ENCODE measurements at regions not wholly inside any gene's neighbourhood (a gene's known extent, or its start where the extent isn't known, plus 50 kb on each side); places are given as distances from the start of the nearest gene placed in this dataset.

DNA sequence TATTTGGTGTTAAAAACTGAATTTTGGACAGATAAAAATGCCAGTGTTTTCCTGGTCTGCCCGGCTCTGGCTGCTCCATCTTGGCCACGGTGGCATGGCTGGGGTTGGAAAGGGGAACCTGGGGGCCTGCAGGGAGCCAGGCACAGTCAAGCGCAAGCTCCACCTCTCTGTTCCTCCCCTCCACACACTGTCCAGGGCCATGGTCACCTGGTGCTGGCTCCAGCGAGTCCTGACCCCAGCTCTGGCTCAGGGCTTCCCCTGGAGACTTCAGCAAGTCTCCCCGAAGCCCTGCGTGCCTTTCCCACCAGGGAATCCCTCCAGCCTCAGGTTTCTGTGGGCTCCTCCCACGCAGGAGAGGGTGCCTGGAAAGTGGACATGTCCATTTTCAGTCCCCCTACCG lies 298.5 kb downstream of the QKI start:
- Histone ChIP-seq H3K4me1 (ENCODE audit: control insufficient read depth, insufficient read depth, low read length, poor library complexity, severe bottlenecking) (peaks cover 4% of the 10 kb centered on the region), H3K36me3 (ENCODE audit: control insufficient read depth, insufficient read depth, low read length) (no peaks in the 10 kb centered on the region), H3K27ac (ENCODE audit: low read depth, low read length, severe bottlenecking) (no peak overlapping the region), H3K9me3 (ENCODE audit: control insufficient read depth, low read length) (no peaks in the 10 kb centered on the region), H3K4me3 (ENCODE audit: extremely low read depth, insufficient read depth, low read length, poor library complexity, severe bottlenecking) (no peak overlapping the region)
- 86 to 93% methylated on average over 4 to 5 of the region's 8 CpGs for WGBS, 2 experiments (ENCODE audit: insufficient coverage in 2 of 2)

GRCh38 chr6:163712566-163712961 lies 298.0 kb downstream of the QKI start:
- Histone ChIP-seq H3K4me3 (ENCODE audit: extremely low read depth, insufficient read depth, low read length, poor library complexity, severe bottlenecking) (no peak overlapping the region), H3K4me1 (ENCODE audit: control insufficient read depth, insufficient read depth, low read length, poor library complexity, severe bottlenecking) (peaks cover 4% of the 10 kb centered on the region), H3K9me3 (ENCODE audit: control insufficient read depth, low read length) (no peaks in the 10 kb centered on the region), H3K36me3 (ENCODE audit: control insufficient read depth, insufficient read depth, low read length) (no peaks in the 10 kb centered on the region), H3K27ac (ENCODE audit: low read depth, low read length, severe bottlenecking) (no peak overlapping the region)
- 87 to 95% methylated on average over 7 of the region's 8 CpGs for WGBS, 2 experiments (ENCODE audit: insufficient coverage in 2 of 2)

GRCh38 chr6:163711615-163712565 lies 297.4 kb downstream of the QKI start:
- WGBS, 2 experiments (ENCODE audit: insufficient coverage in 2 of 2) = 91 to 94% methylated on average over 19 to 21 of the region's 24 CpGs

DNA sequence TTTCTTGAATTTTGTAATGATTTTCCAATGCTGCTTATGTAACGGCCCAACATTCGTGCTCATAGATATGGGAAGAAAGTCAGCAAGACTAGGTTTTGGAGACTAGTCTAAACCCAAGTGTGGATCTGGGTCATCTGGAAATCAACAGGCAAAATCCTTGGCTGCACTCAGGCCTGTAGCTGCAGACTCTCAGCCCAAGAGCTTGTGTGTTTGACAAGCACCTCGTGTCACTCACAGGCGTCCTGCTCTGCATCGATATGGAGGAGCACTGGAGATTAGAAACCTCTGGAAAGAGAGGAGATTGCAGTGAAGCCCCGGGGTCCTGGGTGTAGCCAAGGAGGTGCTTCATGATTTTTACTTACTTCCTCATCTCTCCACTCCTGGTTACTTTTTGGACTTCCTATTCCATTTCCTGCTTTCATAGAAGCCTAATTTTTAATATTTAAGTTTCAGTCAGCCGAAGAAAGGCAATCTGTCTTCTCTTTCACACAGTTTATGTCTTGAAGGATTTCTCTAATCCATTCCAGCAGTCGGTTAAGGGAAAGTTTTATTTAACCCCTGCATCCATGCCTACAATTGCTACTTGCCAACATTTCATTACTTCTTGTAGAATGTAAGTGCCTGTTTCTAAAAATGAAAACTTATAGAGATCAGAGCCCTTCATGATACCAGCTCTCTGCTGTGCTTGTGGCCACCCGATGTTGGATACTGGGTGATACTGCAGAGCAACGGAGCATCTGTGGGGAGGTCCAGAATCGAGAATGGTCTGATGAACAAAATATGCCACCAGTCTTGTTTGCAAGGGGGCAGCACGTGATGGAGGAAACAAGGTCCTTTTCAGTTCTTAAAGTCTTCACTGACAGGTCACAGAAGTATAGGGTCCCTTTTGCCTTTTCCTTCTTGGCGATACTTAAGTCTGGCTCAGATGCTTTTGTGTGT lies 296.3 kb downstream of the QKI start:
- H3K36me3 ChIP-seq (ENCODE audit: control insufficient read depth, insufficient read depth, low read length) = no peaks in the 10 kb centered on the region
- H3K27ac ChIP-seq (ENCODE audit: low read depth, low read length, severe bottlenecking) = no peak overlapping the region
- WGBS, 2 experiments (ENCODE audit: insufficient coverage in 2 of 2) = 89 to 94% methylated on average over 6 to 7 of the region's 13 CpGs
- H3K9me3 ChIP-seq (ENCODE audit: control insufficient read depth, low read length) = no peaks in the 10 kb centered on the region
- H3K4me1 ChIP-seq (ENCODE audit: control insufficient read depth, insufficient read depth, low read length, poor library complexity, severe bottlenecking) = no peaks in the 10 kb centered on the region
- H3K4me3 ChIP-seq (ENCODE audit: extremely low read depth, insufficient read depth, low read length, poor library complexity, severe bottlenecking) = no peak overlapping the region

More at GRCh38 chr6:163711615-163712565, 297.4 kb downstream of the QKI start:
- Histone ChIP-seq H3K4me1 (ENCODE audit: control insufficient read depth, insufficient read depth, low read length, poor library complexity, severe bottlenecking) (no peaks in the 10 kb centered on the region), H3K9me3 (ENCODE audit: control insufficient read depth, low read length) (no peaks in the 10 kb centered on the region), H3K4me3 (ENCODE audit: extremely low read depth, insufficient read depth, low read length, poor library complexity, severe bottlenecking) (no peak overlapping the region), H3K36me3 (ENCODE audit: control insufficient read depth, insufficient read depth, low read length) (no peaks in the 10 kb centered on the region), H3K27ac (ENCODE audit: low read depth, low read length, severe bottlenecking) (no peak overlapping the region)

- no peaks in the 10 kb centered on the region for H3K4me1 ChIP-seq (ENCODE audit: control insufficient read depth, insufficient read depth, low read length, poor library complexity, severe bottlenecking)
- H3K9me3 ChIP-seq (ENCODE audit: control insufficient read depth, low read length) = no peaks in the 10 kb centered on the region
- WGBS, 2 experiments (ENCODE audit: insufficient coverage in 2 of 2) = 95 to 100% methylated on average over 2 of the region's 3 CpGs
- no peaks in the 10 kb centered on the region for H3K36me3 ChIP-seq (ENCODE audit: control insufficient read depth, insufficient read depth, low read length)
- no peak overlapping the region for H3K27ac ChIP-seq (ENCODE audit: low read depth, low read length, severe bottlenecking)
- H3K4me3 ChIP-seq (ENCODE audit: extremely low read depth, insufficient read depth, low read length, poor library complexity, severe bottlenecking) = no peak overlapping the region
Observed at GRCh38 chr6:163709693-163710092, 295.2 kb downstream of the QKI start.

- 89 to 91% methylated on average over 5 to 6 of the region's 6 CpGs for WGBS, 2 experiments (ENCODE audit: insufficient coverage in 2 of 2)
- Histone ChIP-seq H3K27ac (ENCODE audit: low read depth, low read length, severe bottlenecking) (no peak overlapping the region), H3K36me3 (ENCODE audit: control insufficient read depth, insufficient read depth, low read length) (no peaks in the 10 kb centered on the region), H3K4me1 (ENCODE audit: control insufficient read depth, insufficient read depth, low read length, poor library complexity, severe bottlenecking) (no peaks in the 10 kb centered on the region), H3K9me3 (ENCODE audit: control insufficient read depth, low read length) (no peaks in the 10 kb centered on the region), H3K4me3 (ENCODE audit: extremely low read depth, insufficient read depth, low read length, poor library complexity, severe bottlenecking) (no peak overlapping the region)
Observed at GRCh38 chr6:163709255-163709654, 294.7 kb downstream of the QKI start.

DNA sequence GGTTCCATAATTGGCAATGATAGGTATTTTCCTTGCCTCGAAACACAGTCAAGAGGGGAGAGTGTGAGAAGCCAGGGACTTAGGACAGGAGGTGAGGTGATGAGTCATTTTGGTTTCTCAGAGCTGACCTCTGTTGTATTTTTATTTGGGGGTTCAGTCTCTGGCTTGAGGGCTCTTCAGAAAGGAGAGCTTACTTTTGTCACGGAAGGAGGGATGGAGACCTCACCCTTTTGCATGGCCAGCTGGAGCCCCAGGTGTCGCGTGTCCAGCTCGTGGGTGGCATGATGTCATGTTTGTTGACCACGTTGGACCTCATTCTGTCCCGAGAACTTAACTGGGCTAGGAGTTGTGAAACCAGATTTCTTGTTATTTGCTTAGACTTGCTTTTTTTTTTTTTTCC lies 293.9 kb downstream of the QKI start:
- no peak overlapping the region for H3K4me3 ChIP-seq (ENCODE audit: extremely low read depth, insufficient read depth, low read length, poor library complexity, severe bottlenecking)
- no peaks in the 10 kb centered on the region for H3K4me1 ChIP-seq (ENCODE audit: control insufficient read depth, insufficient read depth, low read length, poor library complexity, severe bottlenecking)
- H3K36me3 ChIP-seq (ENCODE audit: control insufficient read depth, insufficient read depth, low read length) = no peaks in the 10 kb centered on the region
- 96 to 100% methylated on average over 6 of the region's 7 CpGs for WGBS, 2 experiments (ENCODE audit: insufficient coverage in 2 of 2)
- no peak overlapping the region for H3K27ac ChIP-seq (ENCODE audit: low read depth, low read length, severe bottlenecking)
- H3K9me3 ChIP-seq (ENCODE audit: control insufficient read depth, low read length) = no peaks in the 10 kb centered on the region

DNA sequence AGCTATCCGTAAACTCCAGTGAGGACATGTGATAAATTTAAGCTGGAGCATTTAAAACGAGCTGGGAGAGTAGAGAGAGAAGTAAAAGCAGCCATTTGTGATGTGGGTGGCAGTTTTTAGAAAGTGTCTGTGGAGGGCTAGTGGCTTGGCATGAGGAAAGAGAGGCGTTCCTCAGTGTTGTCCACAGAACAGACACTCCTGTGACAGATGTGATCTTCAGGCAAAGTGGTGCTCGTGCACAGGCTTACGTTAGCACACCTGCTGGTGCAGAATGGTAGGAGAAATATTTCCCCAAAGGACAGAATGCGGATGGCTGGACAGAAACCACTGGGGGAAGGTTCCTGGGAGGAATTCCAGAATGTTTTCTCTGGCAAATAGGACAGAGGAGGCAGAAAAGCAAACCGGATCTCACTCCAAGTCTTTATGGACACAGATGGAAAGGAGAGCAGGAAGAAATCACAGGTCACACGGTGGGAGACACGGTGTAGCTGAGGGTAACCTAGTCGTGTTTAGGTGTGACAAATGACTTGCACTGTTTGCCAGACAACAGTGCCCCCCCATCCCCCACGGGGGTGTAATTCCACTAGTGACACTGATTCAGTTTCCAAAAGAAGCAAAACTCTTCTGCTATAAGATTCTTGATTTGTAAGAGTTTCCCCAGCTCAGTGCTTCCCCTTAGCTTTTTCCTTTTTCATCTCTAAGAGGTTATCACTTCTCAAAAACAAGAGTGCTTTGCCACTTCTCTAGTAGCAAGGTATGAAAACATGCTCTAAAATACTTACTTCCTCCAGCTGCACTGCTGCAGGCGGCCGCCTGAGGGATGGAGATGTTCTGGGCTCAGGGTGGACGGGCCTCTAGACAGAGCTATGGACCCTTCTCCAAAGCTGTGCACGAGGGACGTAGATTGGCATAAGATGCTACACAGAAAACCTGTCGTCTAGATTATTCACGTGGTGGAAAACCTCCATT lies 293.2 kb downstream of the QKI start:
- Histone ChIP-seq H3K4me1 (ENCODE audit: control insufficient read depth, insufficient read depth, low read length, poor library complexity, severe bottlenecking) (no peaks in the 10 kb centered on the region), H3K4me3 (ENCODE audit: extremely low read depth, insufficient read depth, low read length, poor library complexity, severe bottlenecking) (no peak overlapping the region), H3K36me3 (ENCODE audit: control insufficient read depth, insufficient read depth, low read length) (no peaks in the 10 kb centered on the region), H3K27ac (ENCODE audit: low read depth, low read length, severe bottlenecking) (no peak overlapping the region), H3K9me3 (ENCODE audit: control insufficient read depth, low read length) (no peaks in the 10 kb centered on the region)
- WGBS, 2 experiments (ENCODE audit: insufficient coverage in 2 of 2) = 87 to 90% methylated on average over 12 to 17 of the region's 18 CpGs

- Histone ChIP-seq H3K27ac (ENCODE audit: low read depth, low read length, severe bottlenecking) (no peak overlapping the region), H3K4me1 (ENCODE audit: control insufficient read depth, insufficient read depth, low read length, poor library complexity, severe bottlenecking) (no peaks in the 10 kb centered on the region), H3K36me3 (ENCODE audit: control insufficient read depth, insufficient read depth, low read length) (no peaks in the 10 kb centered on the region), H3K4me3 (ENCODE audit: extremely low read depth, insufficient read depth, low read length, poor library complexity, severe bottlenecking) (no peak overlapping the region), H3K9me3 (ENCODE audit: control insufficient read depth, low read length) (no peaks in the 10 kb centered on the region)
- 80 to 100% methylated on average over 2 to 4 of the region's 6 CpGs for WGBS, 2 experiments (ENCODE audit: insufficient coverage in 2 of 2)
Observed at GRCh38 chr6:163706500-163707087, 292.1 kb downstream of the QKI start.

Measured in mesodermal cell (in vitro differentiated cells).